ENCODE measurements at regions not wholly inside any gene's neighbourhood (a gene's known extent, or its start where the extent isn't known, plus 50 kb on each side); places are given as distances from the start of the nearest gene placed in this dataset.

GRCh38 chr6:147972448-147972847 is 370.2 kb upstream of the SASH1 start:
- Mint-ChIP-seq H3K9me3 (no peaks in the 10 kb centered on the region), H3K27me3 (ENCODE audit: low read depth) (no peaks in the 10 kb centered on the region), H3K4me3 (no peak overlapping the region), H3K4me1 (no peaks in the 10 kb centered on the region), H3K27ac (no peak overlapping the region), H3K36me3 (no peaks in the 10 kb centered on the region)
- no peak for DNase-seq (ENCODE audit: low spot score)
- TF ChIP-seq ZNF425 (CRISPR knock-in tag; conservative IDR thresholded peaks at IDR 0.05) (no peak), E2F1 (CRISPR knock-in tag; IDR thresholded peaks at IDR 0.05) (no peak), USF1 (CRISPR knock-in tag; IDR thresholded peaks at IDR 0.05) (no peak), ZNF423 (CRISPR knock-in tag; IDR thresholded peaks at IDR 0.05) (no peak), ATF3 (CRISPR knock-in tag; conservative IDR thresholded peaks at IDR 0.05) (no peak)
- CTCF ChIA-PET: no interaction called here
- POLR2A ChIA-PET: no interaction called here
- ATAC-seq: no peak

GRCh38 chr6:147973806-147974205 is 368.8 kb upstream of the SASH1 start:
- ChIA-PET CTCF (no interaction called here), POLR2A (no interaction called here)
- Mint-ChIP-seq H3K27ac (no peak overlapping the region), H3K4me1 (no peaks in the 10 kb centered on the region), H3K4me3 (no peak overlapping the region), H3K36me3 (no peaks in the 10 kb centered on the region), H3K27me3 (ENCODE audit: low read depth) (no peaks in the 10 kb centered on the region), H3K9me3 (no peaks in the 10 kb centered on the region)
- no peak for DNase-seq (ENCODE audit: low spot score)
- no peak for TF ChIP-seq ZNF121 (CRISPR knock-in tag; IDR thresholded peaks at IDR 0.05)
- TF ChIP-seq FOXP1 (CRISPR knock-in tag; IDR thresholded peaks at IDR 0.05; ENCODE audit: borderline replicate concordance): no peak
- no peak for TF ChIP-seq GABPB1 (CRISPR knock-in tag; IDR thresholded peaks at IDR 0.05)
- TF ChIP-seq NFYB (CRISPR knock-in tag; conservative IDR thresholded peaks at IDR 0.05; ENCODE audit: low read depth): no peak
- TF ChIP-seq ZNF138 (CRISPR knock-in tag; conservative IDR thresholded peaks at IDR 0.05): no peak
- no peak for TF ChIP-seq MLX (CRISPR knock-in tag; IDR thresholded peaks at IDR 0.05)
- no peak for TF ChIP-seq RELA (CRISPR knock-in tag; IDR thresholded peaks at IDR 0.05; ENCODE audit: borderline replicate concordance)
- TF ChIP-seq MAX (CRISPR knock-in tag; IDR thresholded peaks at IDR 0.05): no peak
- TF ChIP-seq CBFB (CRISPR knock-in tag; IDR thresholded peaks at IDR 0.05; ENCODE audit: low read depth): no peak
- no peak for TF ChIP-seq USF2 (CRISPR knock-in tag; IDR thresholded peaks at IDR 0.05)
- TF ChIP-seq ZSCAN18 (CRISPR knock-in tag; IDR thresholded peaks at IDR 0.05): no peak
- no peak for TF ChIP-seq SOX15 (CRISPR knock-in tag; IDR thresholded peaks at IDR 0.05)
- no peak for TF ChIP-seq NR1H2 (CRISPR knock-in tag; IDR thresholded peaks at IDR 0.05)
- no peak for TF ChIP-seq STAT6 (CRISPR knock-in tag; conservative IDR thresholded peaks at IDR 0.05; ENCODE audit: low read depth)
- no peak for TF ChIP-seq IRF2 (CRISPR knock-in tag; IDR thresholded peaks at IDR 0.05; ENCODE audit: borderline replicate concordance, low read depth)
- TF ChIP-seq JUN (CRISPR knock-in tag; IDR thresholded peaks at IDR 0.05): no peak
- TF ChIP-seq PRDM15 (CRISPR knock-in tag; IDR thresholded peaks at IDR 0.05): no peak
- no peak for ATAC-seq
